Keratinocyte (primary cell): ENCODE measurements at regions not wholly inside any gene's neighbourhood (a gene's known extent, or its start where the extent isn't known, plus 50 kb on each side); places are given as distances from the start of the nearest gene placed in this dataset.
"Not testable (repeated sequence)": the region's sequence is repeated elsewhere in the genome, so short reads cannot be mapped to it uniquely, and the experiment has no call there.

Source experiments
- DNase-seq: peaks from one replicate; pipeline ENCODE4 v3.0.0-alpha.2; 2011; ENCODE audit warnings: low read depth, missing footprints, low spot score
- FAIRE-seq: peaks from 2 replicates; lab custom pipeline; 2011; peaks lifted over from hg19 to GRCh38; lab: Jason Lieb, UNC
- H2AFZ ChIP-seq: 2 replicates; pipeline ENCODE4 v1.6.0; 2012; ENCODE audit warnings: low read length, control low read depth, inconsistent platforms; ENCODE audit not compliant: control insufficient read depth
- H3K27ac ChIP-seq: 2 replicates; pipeline ENCODE4 v1.5.1; 2011; ENCODE audit warnings: low read length; ENCODE audit not compliant: control insufficient read depth, insufficient read depth
- H3K27me3 ChIP-seq: 3 replicates; pipeline ENCODE4 v1.6.0; 2011; ENCODE audit warnings: low read length; ENCODE audit not compliant: control insufficient read depth, insufficient read depth; ENCODE audit errors: extremely low read depth
- H3K36me3 ChIP-seq, 2 experiments: 2 replicates in 1 of 2; 3 replicates in 1 of 2; pipeline ENCODE4 v1.5.1; 2011; ENCODE audit warnings: low read length in 2 of 2, mild to moderate bottlenecking in 1 of 2; ENCODE audit not compliant: control insufficient read depth in 2 of 2, insufficient read depth in 2 of 2; ENCODE audit errors: extremely low read depth in 1 of 2
- H3K4me1 ChIP-seq: 3 replicates; pipeline ENCODE4 v1.5.1; 2011; ENCODE audit warnings: low read length; ENCODE audit not compliant: control insufficient read depth, insufficient read depth; ENCODE audit errors: extremely low read depth
- H3K4me2 ChIP-seq: 3 replicates; pipeline ENCODE4 v1.6.0; 2011; ENCODE audit warnings: low read depth, low read length; ENCODE audit not compliant: control insufficient read depth, insufficient read depth; ENCODE audit errors: extremely low read depth
- H3K4me3 ChIP-seq, 3 experiments: fragments of 200-600 bp in 1 of 3; sonication (generic) in 1 of 3; 2 replicates in 2 of 3; 3 replicates in 1 of 3; pipeline ENCODE4 v1.5.1; 2011 to 2016; ENCODE audit warnings: low read length in 3 of 3, mild to moderate bottlenecking in 3 of 3, control low read depth in 2 of 3, inconsistent platforms in 1 of 3, low read depth in 1 of 3, mixed read lengths in 1 of 3, mixed run types in 1 of 3, moderate library complexity in 1 of 3; ENCODE audit not compliant: control insufficient read depth in 2 of 3, insufficient read depth in 2 of 3; ENCODE audit errors: extremely low read depth in 1 of 3
- H3K79me2 ChIP-seq: 2 replicates; pipeline ENCODE4 v1.6.0; 2012; ENCODE audit warnings: low read length; ENCODE audit not compliant: control insufficient read depth, insufficient read depth
- H3K9ac ChIP-seq: 3 replicates; pipeline ENCODE4 v1.6.0; 2011; ENCODE audit warnings: low read length; ENCODE audit not compliant: control insufficient read depth, insufficient read depth; ENCODE audit errors: extremely low read depth
- H3K9me1 ChIP-seq: 3 replicates; pipeline ENCODE4 v1.6.0; 2011; ENCODE audit warnings: low read length; ENCODE audit not compliant: control insufficient read depth, insufficient read depth; ENCODE audit errors: extremely low read depth
- H3K9me3 ChIP-seq: 2 replicates; pipeline ENCODE4 v1.5.1; 2012; ENCODE audit warnings: low read depth, low read length; ENCODE audit not compliant: control insufficient read depth
- H4K20me1 ChIP-seq: 3 replicates; pipeline ENCODE4 v1.6.0; 2011; ENCODE audit warnings: low read length; ENCODE audit not compliant: control insufficient read depth, insufficient read depth; ENCODE audit errors: extremely low read depth
- CTCF ChIP-seq, 3 experiments: IDR thresholded peaks in 1 of 3; conservative IDR thresholded peaks in 1 of 3; optimal IDR thresholded peaks in 1 of 3; 2 replicates in 2 of 3; 3 replicates in 1 of 3; pipeline versions ENCODE3 to v1.5.1; 2011; ENCODE audit warnings: low read length in 3 of 3, mild to moderate bottlenecking in 3 of 3, moderate library complexity in 2 of 3, control low read depth in 1 of 3, inconsistent platforms in 1 of 3; ENCODE audit not compliant: insufficient read depth in 2 of 3; ENCODE audit errors: extremely low read depth in 1 of 3
- EZH2 ChIP-seq: IDR thresholded peaks from one replicate; pipeline ENCODE4 v1.6.1; 2012; ENCODE audit warnings: inconsistent platforms, mild to moderate bottlenecking, low read length, moderate library complexity
- dilution Hi-C: fragments of 300-500 bp; cut with MboI; formaldehyde crosslinking; loops from one replicate; pipeline ENCODE4 v1.7.0; 2020; ENCODE audit warnings: low sequenced_read_pairs; ENCODE audit not compliant: extremely low pct_ligation_motif_present

GRCh38 chr11:87803748-87804147 is 371.5 kb downstream of the RAB38 start:
- dilution Hi-C loops = no loop called here
- H2AFZ ChIP-seq = no peak overlapping the region
- H4K20me1 ChIP-seq = no peaks in the 10 kb centered on the region
- no peaks in the 10 kb centered on the region for H3K79me2 ChIP-seq
- no peak overlapping the region for H3K9ac ChIP-seq
- H3K9me1 ChIP-seq = no peaks in the 10 kb centered on the region
- no peaks in the 10 kb centered on the region for H3K27me3 ChIP-seq
- TF ChIP-seq CTCF (optimal IDR thresholded peaks at IDR 0.05 in 1 of 3, IDR thresholded peaks at IDR 0.05 in 1 of 3, conservative IDR thresholded peaks at IDR 0.05 in 1 of 3; ENCODE audit: extremely low read depth in 1 of 3, insufficient read depth in 2 of 3, low read length in 3 of 3) = no peak
- no peak for TF ChIP-seq EZH2
- FAIRE-seq = no peak
- H3K4me1 ChIP-seq = no peaks in the 10 kb centered on the region
- no peaks in the 10 kb centered on the region for H3K36me3 ChIP-seq
- no peak overlapping the region for H3K4me3 ChIP-seq
- no peak for DNase-seq
- no peaks in the 10 kb centered on the region for H3K9me3 ChIP-seq
- H3K27ac ChIP-seq = no peak overlapping the region
- no peak overlapping the region for H3K4me2 ChIP-seq

GRCh38 chr11:87784862-87785261 is 390.4 kb downstream of the RAB38 start:
- FAIRE-seq, H3K4me2 ChIP-seq, H3K9me1 ChIP-seq, H4K20me1 ChIP-seq, dilution Hi-C loops, H3K27me3 ChIP-seq, H3K79me2 ChIP-seq, H3K4me3 ChIP-seq, DNase-seq, H3K4me1 ChIP-seq, H3K27ac ChIP-seq, H3K9ac ChIP-seq, H3K9me3 ChIP-seq, H3K36me3 ChIP-seq, H2AFZ ChIP-seq: not testable (repeated sequence)

- dilution Hi-C loops = no loop called here
- Histone ChIP-seq H4K20me1 (no peaks in the 10 kb centered on the region), H3K4me3 (no peak overlapping the region), H3K27me3 (no peaks in the 10 kb centered on the region), H3K9ac (no peak overlapping the region), H3K9me3 (no peaks in the 10 kb centered on the region), H3K9me1 (no peaks in the 10 kb centered on the region), H3K4me2 (no peak overlapping the region), H3K27ac (no peak overlapping the region), H2AFZ (no peak overlapping the region), H3K36me3 (no peaks in the 10 kb centered on the region), H3K79me2 (no peaks in the 10 kb centered on the region), H3K4me1 (no peaks in the 10 kb centered on the region)
- FAIRE-seq (no peak), DNase-seq (no peak)
- TF ChIP-seq EZH2 (no peak), CTCF (optimal IDR thresholded peaks at IDR 0.05 in 1 of 3, IDR thresholded peaks at IDR 0.05 in 1 of 3, conservative IDR thresholded peaks at IDR 0.05 in 1 of 3; ENCODE audit: extremely low read depth in 1 of 3, insufficient read depth in 2 of 3, low read length in 3 of 3) (no peak)
Measured at GRCh38 chr11:87780068-87780413, 395.2 kb downstream of the RAB38 start.
